C4-2B (cell line): ENCODE measurements at regions not wholly inside any gene's neighbourhood (a gene's known extent, or its start where the extent isn't known, plus 50 kb on each side); places are given as distances from the start of the nearest gene placed in this dataset.

Experiments used
- ZFX ChIP-seq: fragments of 450-650 bp; IDR thresholded peaks from 2 replicates; pipeline ENCODE4 v1.6.1; 2017
- TF ChIP-seq, protein P1 (sequence below): fragments of 450-650 bp; conservative IDR thresholded peaks from 2 replicates; pipeline ENCODE4 v1.5.1; 2017; ENCODE audit warnings: mild to moderate bottlenecking

DNA sequence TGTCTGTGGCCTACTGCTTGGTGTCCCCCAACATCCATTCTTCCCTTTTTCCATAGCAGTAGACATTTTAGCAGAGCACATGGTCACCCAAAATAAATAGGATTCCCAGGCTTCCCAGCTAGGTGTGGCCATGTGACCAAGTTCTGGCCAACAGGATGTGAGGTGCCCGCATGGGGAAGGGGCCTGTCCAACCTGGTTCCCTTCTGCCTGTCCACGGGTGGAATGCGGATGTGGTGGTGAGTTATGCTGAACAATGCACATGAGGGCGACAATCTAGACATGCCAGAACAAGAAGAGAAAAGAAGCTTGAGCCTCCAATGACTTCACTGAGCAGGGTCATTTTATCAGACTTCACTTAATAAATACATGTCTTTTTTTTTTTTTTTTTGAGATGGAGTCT, 77.6 kb upstream of the DLG1 start:
- no peak for TF ChIP-seq ZFX
- TF ChIP-seq, protein P1, sequence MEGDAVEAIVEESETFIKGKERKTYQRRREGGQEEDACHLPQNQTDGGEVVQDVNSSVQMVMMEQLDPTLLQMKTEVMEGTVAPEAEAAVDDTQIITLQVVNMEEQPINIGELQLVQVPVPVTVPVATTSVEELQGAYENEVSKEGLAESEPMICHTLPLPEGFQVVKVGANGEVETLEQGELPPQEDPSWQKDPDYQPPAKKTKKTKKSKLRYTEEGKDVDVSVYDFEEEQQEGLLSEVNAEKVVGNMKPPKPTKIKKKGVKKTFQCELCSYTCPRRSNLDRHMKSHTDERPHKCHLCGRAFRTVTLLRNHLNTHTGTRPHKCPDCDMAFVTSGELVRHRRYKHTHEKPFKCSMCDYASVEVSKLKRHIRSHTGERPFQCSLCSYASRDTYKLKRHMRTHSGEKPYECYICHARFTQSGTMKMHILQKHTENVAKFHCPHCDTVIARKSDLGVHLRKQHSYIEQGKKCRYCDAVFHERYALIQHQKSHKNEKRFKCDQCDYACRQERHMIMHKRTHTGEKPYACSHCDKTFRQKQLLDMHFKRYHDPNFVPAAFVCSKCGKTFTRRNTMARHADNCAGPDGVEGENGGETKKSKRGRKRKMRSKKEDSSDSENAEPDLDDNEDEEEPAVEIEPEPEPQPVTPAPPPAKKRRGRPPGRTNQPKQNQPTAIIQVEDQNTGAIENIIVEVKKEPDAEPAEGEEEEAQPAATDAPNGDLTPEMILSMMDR = no peak
